Sigmoid colon (tissue), 4 donors: ENCODE measurements at regions not wholly inside any gene's neighbourhood (a gene's known extent, or its start where the extent isn't known, plus 50 kb on each side); places are given as distances from the start of the nearest gene placed in this dataset.

Experiments used
- CTCF ChIP-seq, 4 experiments: fragments of 450-650 bp in 3 of 4; fragments of 200-600 bp in 1 of 4; IDR thresholded peaks; one replicate each; pipeline ENCODE4 v1.5.1; 2016 to 2019; ENCODE audit warnings: antibody characterized with exemption in 4 of 4, mild to moderate bottlenecking in 3 of 4, moderate library complexity in 2 of 4
- EP300 ChIP-seq, 4 donors: sonication (generic); formaldehyde crosslinking; IDR thresholded peaks; one replicate each; pipeline ENCODE4 v1.6.1; 2017; ENCODE audit warnings: antibody characterized with exemption in 4 of 4
- POLR2A ChIP-seq, 2 donors: fragments of 450-650 bp; IDR thresholded peaks; one replicate each; pipeline ENCODE4 v1.6.1; 2016; ENCODE audit warnings: antibody characterized with exemption in 2 of 2, mild to moderate bottlenecking in 2 of 2, moderate library complexity in 2 of 2
- POLR2AphosphoS5 ChIP-seq, 4 donors: sonication (generic); formaldehyde crosslinking; IDR thresholded peaks; one replicate each; pipeline ENCODE4 v1.6.1; 2017; ENCODE audit warnings: antibody characterized with exemption in 4 of 4

- TF ChIP-seq CTCF (IDR thresholded peaks at IDR 0.05) (no peak), POLR2AphosphoS5 (IDR thresholded peaks at IDR 0.05) (no peak), POLR2A (IDR thresholded peaks at IDR 0.05) (no peak), EP300 (IDR thresholded peaks at IDR 0.05) (no peak)
Measured at GRCh38 chr6:81606965-81607381, 145.5 kb downstream of the TENT5A start.
